ENCODE measurements at regions not wholly inside any gene's neighbourhood (a gene's known extent, or its start where the extent isn't known, plus 50 kb on each side); places are given as distances from the start of the nearest gene placed in this dataset.

DNA sequence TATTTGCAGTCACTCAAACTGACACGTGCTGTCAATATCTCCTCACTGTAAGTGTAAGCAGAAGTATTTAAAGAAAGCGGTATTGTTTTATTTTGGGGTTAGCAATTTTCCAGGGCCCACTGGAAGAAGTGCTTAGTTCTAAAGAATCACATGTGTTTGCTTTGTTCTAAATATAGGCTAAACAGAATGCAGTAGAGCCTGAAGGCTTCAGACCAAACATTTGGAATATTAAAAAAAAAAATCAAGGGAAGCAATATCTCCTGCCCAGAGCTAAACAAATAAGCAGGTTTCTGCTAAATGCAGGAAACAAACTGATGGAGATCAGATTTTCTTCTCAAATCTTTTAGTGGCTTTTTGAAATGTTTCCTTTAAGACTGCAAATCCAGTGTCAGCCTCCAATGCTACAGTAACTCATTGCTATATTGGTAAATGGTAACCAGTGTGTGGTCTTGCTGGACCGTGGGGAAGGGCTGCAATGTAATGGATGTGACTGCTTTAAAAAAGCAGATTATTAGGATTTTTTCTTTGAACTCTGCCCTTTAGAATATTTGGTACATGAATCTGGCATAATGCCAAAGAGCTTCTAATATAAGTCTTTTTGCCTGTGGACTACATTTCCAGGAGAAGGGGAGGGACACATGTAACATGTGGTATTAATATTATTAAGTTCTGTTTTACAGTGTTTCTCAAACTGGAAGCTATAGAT is 317.1 kb upstream of the FERMT1 start:
- TF ChIP-seq TAF1 (conservative IDR thresholded peaks at IDR 0.05): no peak
- no peak for TF ChIP-seq SP1 (IDR thresholded peaks at IDR 0.05)
- no peak for TF ChIP-seq EGR1 (IDR thresholded peaks at IDR 0.05; ENCODE audit: low read depth in 2 of 2)
- no peak for TF ChIP-seq HNF4A (conservative IDR thresholded peaks at IDR 0.05)
- TF ChIP-seq, protein P1, sequence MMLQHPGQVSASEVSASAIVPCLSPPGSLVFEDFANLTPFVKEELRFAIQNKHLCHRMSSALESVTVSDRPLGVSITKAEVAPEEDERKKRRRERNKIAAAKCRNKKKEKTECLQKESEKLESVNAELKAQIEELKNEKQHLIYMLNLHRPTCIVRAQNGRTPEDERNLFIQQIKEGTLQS (IDR thresholded peaks at IDR 0.05): no peak
- TF ChIP-seq GABPA (IDR thresholded peaks at IDR 0.05 in 1 of 2, conservative IDR thresholded peaks at IDR 0.05 in 1 of 2): no peak
- TF ChIP-seq JUND (IDR thresholded peaks at IDR 0.05): no peak
- TF ChIP-seq FOXA2 (IDR thresholded peaks at IDR 0.05): no peak
- TF ChIP-seq REST (IDR thresholded peaks at IDR 0.05): no peak
- TF ChIP-seq RAD21 (IDR thresholded peaks at IDR 0.05): no peak
- TF ChIP-seq RXRA (IDR thresholded peaks at IDR 0.05): no peak
- no peak for TF ChIP-seq HNF4G (IDR thresholded peaks at IDR 0.05)
- TF ChIP-seq YY1 (IDR thresholded peaks at IDR 0.05): no peak
- TF ChIP-seq FOXA1 (IDR thresholded peaks at IDR 0.05): no peak
- TF ChIP-seq, protein P2, sequence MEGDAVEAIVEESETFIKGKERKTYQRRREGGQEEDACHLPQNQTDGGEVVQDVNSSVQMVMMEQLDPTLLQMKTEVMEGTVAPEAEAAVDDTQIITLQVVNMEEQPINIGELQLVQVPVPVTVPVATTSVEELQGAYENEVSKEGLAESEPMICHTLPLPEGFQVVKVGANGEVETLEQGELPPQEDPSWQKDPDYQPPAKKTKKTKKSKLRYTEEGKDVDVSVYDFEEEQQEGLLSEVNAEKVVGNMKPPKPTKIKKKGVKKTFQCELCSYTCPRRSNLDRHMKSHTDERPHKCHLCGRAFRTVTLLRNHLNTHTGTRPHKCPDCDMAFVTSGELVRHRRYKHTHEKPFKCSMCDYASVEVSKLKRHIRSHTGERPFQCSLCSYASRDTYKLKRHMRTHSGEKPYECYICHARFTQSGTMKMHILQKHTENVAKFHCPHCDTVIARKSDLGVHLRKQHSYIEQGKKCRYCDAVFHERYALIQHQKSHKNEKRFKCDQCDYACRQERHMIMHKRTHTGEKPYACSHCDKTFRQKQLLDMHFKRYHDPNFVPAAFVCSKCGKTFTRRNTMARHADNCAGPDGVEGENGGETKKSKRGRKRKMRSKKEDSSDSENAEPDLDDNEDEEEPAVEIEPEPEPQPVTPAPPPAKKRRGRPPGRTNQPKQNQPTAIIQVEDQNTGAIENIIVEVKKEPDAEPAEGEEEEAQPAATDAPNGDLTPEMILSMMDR (IDR thresholded peaks at IDR 0.05; ENCODE audit: low read depth, low read length, missing input control): no peak
- no peak for TF ChIP-seq MAX (IDR thresholded peaks at IDR 0.05)
- TF ChIP-seq NR2F2 (IDR thresholded peaks at IDR 0.05): no peak
- TF ChIP-seq, protein P3, sequence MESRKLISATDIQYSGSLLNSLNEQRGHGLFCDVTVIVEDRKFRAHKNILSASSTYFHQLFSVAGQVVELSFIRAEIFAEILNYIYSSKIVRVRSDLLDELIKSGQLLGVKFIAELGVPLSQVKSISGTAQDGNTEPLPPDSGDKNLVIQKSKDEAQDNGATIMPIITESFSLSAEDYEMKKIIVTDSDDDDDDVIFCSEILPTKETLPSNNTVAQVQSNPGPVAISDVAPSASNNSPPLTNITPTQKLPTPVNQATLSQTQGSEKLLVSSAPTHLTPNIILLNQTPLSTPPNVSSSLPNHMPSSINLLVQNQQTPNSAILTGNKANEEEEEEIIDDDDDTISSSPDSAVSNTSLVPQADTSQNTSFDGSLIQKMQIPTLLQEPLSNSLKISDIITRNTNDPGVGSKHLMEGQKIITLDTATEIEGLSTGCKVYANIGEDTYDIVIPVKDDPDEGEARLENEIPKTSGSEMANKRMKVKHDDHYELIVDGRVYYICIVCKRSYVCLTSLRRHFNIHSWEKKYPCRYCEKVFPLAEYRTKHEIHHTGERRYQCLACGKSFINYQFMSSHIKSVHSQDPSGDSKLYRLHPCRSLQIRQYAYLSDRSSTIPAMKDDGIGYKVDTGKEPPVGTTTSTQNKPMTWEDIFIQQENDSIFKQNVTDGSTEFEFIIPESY (IDR thresholded peaks at IDR 0.05): no peak
- H3K27me3 ChIP-seq (ENCODE audit: control insufficient read depth in 4 of 4, insufficient read depth in 4 of 4, low read length in 3 of 4): no peaks in the 10 kb centered on the region
- H3K4me1 ChIP-seq (ENCODE audit: control insufficient read depth in 4 of 4, insufficient read depth in 4 of 4, low read length in 3 of 4): no peaks in the 10 kb centered on the region
- no peak overlapping the region for H3K4me3 ChIP-seq (ENCODE audit: low read depth in 1 of 3, low read length in 3 of 3)
- no peaks in the 10 kb centered on the region for H3K9me3 ChIP-seq (ENCODE audit: control insufficient read depth in 4 of 4, low read length in 3 of 4)
- H3K36me3 ChIP-seq (ENCODE audit: control insufficient read depth in 4 of 4, insufficient read depth in 3 of 4, low read depth in 1 of 4, low read length in 3 of 4): no peaks in the 10 kb centered on the region
- WGBS: 68% methylated on average over 3 of the region's 3 CpGs
- H3K9ac ChIP-seq (ENCODE audit: low read depth in 1 of 2, low read length in 2 of 2): no peak overlapping the region
- H3K27ac ChIP-seq (ENCODE audit: low read depth in 1 of 2, low read length in 2 of 2): no peak overlapping the region
- DNase-seq (ENCODE audit: low spot score): no peak
